ENCODE measurements at regions not wholly inside any gene's neighbourhood (a gene's known extent, or its start where the extent isn't known, plus 50 kb on each side); places are given as distances from the start of the nearest gene placed in this dataset.

DNA sequence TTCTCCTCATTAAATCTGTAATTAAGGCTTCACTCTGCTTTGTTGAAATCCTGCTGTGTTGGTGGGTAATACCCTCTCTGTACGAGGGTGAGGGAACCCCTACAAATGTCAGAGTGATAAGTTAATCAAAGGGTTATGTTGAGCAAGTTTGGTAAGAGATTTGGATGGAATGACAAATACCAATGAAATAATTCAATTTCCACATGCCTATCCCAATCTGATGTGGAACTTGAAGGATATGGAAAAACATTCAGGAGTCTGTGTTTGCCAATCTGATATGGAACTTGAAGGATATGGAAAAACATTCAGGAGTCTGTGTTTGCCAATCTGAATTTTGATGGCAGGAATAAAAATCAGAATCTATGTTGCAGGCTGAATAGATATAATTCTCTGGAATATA is 910.2 kb downstream of the TUSC7 start:
- 29 to 52% (median 40%) methylated on average over 1 of the region's 1 CpG for WGBS, 5 donors
- TF ChIP-seq POLR2AphosphoS5 (IDR thresholded peaks at IDR 0.05) = no peak
- no peak for TF ChIP-seq POLR2A (IDR thresholded peaks at IDR 0.05)
- TF ChIP-seq, protein P1, sequence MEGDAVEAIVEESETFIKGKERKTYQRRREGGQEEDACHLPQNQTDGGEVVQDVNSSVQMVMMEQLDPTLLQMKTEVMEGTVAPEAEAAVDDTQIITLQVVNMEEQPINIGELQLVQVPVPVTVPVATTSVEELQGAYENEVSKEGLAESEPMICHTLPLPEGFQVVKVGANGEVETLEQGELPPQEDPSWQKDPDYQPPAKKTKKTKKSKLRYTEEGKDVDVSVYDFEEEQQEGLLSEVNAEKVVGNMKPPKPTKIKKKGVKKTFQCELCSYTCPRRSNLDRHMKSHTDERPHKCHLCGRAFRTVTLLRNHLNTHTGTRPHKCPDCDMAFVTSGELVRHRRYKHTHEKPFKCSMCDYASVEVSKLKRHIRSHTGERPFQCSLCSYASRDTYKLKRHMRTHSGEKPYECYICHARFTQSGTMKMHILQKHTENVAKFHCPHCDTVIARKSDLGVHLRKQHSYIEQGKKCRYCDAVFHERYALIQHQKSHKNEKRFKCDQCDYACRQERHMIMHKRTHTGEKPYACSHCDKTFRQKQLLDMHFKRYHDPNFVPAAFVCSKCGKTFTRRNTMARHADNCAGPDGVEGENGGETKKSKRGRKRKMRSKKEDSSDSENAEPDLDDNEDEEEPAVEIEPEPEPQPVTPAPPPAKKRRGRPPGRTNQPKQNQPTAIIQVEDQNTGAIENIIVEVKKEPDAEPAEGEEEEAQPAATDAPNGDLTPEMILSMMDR (IDR thresholded peaks at IDR 0.05) = no peak
- no peak for TF ChIP-seq EP300 (IDR thresholded peaks at IDR 0.05)
- Histone ChIP-seq H3K27me3 (no peaks in the 10 kb centered on the region), H3K4me3 (no peak overlapping the region), H3K36me3 (no peaks in the 10 kb centered on the region), H3K9me3 (no peaks in the 10 kb centered on the region), H3K27ac (no peak overlapping the region), H3K4me1 (no peaks in the 10 kb centered on the region)
- no peak for DNase-seq
- intact Hi-C loops (cut with DNase I; ENCODE audit: low total_unique reads) = no loop called here

DNA sequence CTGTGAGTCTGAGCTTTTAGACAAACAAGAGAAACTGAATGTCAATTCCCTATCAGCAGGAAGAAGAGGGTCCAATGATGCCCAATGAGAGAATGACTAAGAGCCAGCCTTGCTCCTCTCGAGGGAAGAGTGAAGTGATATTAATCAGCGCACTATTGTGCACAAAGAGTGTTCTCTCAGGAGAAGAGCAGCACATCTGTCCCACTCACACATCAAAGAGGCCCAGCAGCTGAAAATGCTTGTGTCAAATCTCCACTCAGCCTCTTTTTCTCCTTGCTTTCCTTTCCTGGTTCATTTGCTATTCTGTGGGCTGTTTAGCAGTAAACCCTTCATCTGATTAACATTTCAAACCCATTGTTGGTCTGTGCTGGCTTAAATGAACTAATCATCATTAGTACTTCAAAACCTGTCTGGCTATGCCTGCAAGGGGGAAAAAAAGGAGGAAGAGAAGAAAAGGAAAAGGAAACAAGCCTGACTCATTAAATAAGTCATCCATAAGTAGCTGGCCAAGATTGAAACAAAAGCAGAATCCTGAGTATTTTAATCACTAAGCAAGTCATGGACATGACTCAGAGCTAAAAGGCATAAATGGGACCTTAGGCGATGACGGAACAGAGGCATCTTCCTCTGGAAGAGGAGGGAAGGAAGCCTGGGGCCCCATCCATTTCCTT is 912.7 kb downstream of the TUSC7 start:
- Histone ChIP-seq H3K36me3 (no peaks in the 10 kb centered on the region), H3K4me1 (no peaks in the 10 kb centered on the region), H3K4me3 (no peak overlapping the region), H3K27me3 (no peaks in the 10 kb centered on the region), H3K27ac (no peak overlapping the region), H3K9me3 (no peaks in the 10 kb centered on the region)
- WGBS, 5 donors = 72 to 79% (median 76%) methylated on average over 4 of the region's 4 CpGs
- intact Hi-C loops (cut with DNase I; ENCODE audit: low total_unique reads) = no loop called here
- TF ChIP-seq, protein P1 (IDR thresholded peaks at IDR 0.05) = no peak
- TF ChIP-seq POLR2A (IDR thresholded peaks at IDR 0.05) = no peak
- no peak for TF ChIP-seq EP300 (IDR thresholded peaks at IDR 0.05)
- no peak for TF ChIP-seq POLR2AphosphoS5 (IDR thresholded peaks at IDR 0.05)
- DNase-seq = no peak

DNA sequence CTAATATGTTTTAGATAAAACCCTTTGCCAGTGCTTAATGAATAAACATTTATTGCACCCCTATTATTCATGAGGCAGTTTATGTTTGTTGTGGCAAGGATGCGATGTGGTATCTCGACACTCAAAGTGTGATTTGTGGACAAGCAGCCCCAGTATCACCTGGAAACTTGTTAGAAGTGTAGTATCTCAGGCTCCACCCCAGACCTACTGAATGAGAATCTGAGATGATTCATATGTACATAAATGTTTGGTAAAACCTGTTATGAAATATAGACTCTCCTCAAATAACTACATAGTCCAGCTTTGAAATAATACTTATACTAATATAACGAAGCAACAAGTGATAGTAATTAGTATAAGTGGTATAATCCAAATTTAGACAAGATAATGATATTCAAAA is 914.8 kb downstream of the TUSC7 start:
- TF ChIP-seq, protein P1 (IDR thresholded peaks at IDR 0.05) = no peak
- TF ChIP-seq POLR2A (IDR thresholded peaks at IDR 0.05) (no peak), EP300 (IDR thresholded peaks at IDR 0.05) (no peak), POLR2AphosphoS5 (IDR thresholded peaks at IDR 0.05) (no peak)
- DNase-seq = no peak
- intact Hi-C loops (cut with DNase I; ENCODE audit: low total_unique reads) = no loop called here

DNA sequence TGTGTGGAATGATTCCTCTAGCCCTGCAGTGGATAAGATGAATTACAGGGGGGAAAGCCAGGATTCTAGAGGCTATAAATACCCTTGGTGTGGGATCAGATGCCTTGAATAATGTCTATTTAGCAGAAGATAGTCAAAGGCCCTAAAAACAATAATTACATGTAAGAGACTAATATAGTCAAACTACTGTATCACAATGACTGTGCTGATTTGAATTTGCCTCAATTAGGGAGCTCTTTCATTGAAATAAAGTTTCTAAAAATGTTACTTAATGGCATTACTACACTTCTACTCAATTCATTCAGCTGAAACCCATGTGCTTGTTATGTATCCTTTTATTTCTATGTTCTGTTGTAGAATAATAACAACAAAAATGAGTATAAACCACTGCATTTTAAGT is 915.6 kb downstream of the TUSC7 start:
- DNase-seq = no peak
- Histone ChIP-seq H3K4me1 (peaks cover 0 to 18% (median 13%) of the 10 kb centered on the region in 4 donors), H3K36me3 (no peaks in the 10 kb centered on the region), H3K27me3 (no peaks in the 10 kb centered on the region), H3K4me3 (no peak overlapping the region), H3K9me3 (no peaks in the 10 kb centered on the region), H3K27ac (no peak overlapping the region)
- intact Hi-C loops (cut with DNase I; ENCODE audit: low total_unique reads) = no loop called here
- no peak for TF ChIP-seq EP300 (IDR thresholded peaks at IDR 0.05)

More for the DNA sequence above, 914.8 kb downstream of the TUSC7 start:
- no peaks in the 10 kb centered on the region for H3K9me3 ChIP-seq
- H3K4me1 ChIP-seq = peaks cover 0 to 12% (median 10%) of the 10 kb centered on the region in 4 donors
- H3K4me3 ChIP-seq = no peak overlapping the region
- H3K27ac ChIP-seq = no peak overlapping the region
- no peaks in the 10 kb centered on the region for H3K27me3 ChIP-seq
- H3K36me3 ChIP-seq = no peaks in the 10 kb centered on the region
- 67 to 78% (median 73%) methylated on average over 3 of the region's 3 CpGs for WGBS, 5 donors

DNA sequence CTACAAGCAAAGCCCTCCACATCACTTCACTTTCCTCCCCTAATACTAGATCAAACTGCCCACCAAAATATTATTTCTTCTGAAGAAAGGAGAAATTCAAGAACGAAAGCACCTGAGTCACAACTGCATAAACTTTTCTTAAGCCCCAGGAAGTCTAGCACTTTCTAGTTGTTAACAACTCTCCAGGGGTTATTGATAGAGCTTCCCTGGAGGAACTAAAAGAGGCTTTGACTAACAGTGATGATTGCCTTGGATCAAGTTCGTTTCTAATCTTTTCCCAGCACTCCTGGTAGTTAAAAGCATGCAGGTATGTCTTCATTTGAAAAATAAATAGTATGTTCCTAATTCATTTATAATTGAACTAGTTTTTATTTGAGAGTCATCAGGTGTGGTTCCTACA is 917.0 kb downstream of the TUSC7 start:
- Histone ChIP-seq H3K27ac (no peak overlapping the region), H3K4me3 (no peak overlapping the region), H3K36me3 (no peaks in the 10 kb centered on the region), H3K9me3 (no peaks in the 10 kb centered on the region), H3K27me3 (no peaks in the 10 kb centered on the region), H3K4me1 (peaks cover 0 to 18% (median 13%) of the 10 kb centered on the region in 4 donors)
- 50 to 65% (median 51%) methylated on average over 2 of the region's 2 CpGs for WGBS, 5 donors
- intact Hi-C loops (cut with DNase I; ENCODE audit: low total_unique reads) = no loop called here
- DNase-seq = no peak
- TF ChIP-seq POLR2AphosphoS5 (IDR thresholded peaks at IDR 0.05) (no peak), POLR2A (IDR thresholded peaks at IDR 0.05) (no peak), EP300 (IDR thresholded peaks at IDR 0.05) (no peak)
- TF ChIP-seq, protein P1 (IDR thresholded peaks at IDR 0.05) = no peak
